H1 (cell line): ENCODE measurements at regions not wholly inside any gene's neighbourhood (a gene's known extent, or its start where the extent isn't known, plus 50 kb on each side); places are given as distances from the start of the nearest gene placed in this dataset.

ENCODE experiments used
- CTCF ChIA-PET: fragments of 300-600 bp; sonication (Branson Sonifier 250); formaldehyde crosslinking; loops from one replicate; lab custom pipeline; 2021; ENCODE audit not compliant: partially characterized antibody; lab: Charles Lee
- POLR2A ChIA-PET: fragments of 300-600 bp; sonication (Branson Sonifier 250); formaldehyde crosslinking; loops from one replicate; lab custom pipeline; 2021; ENCODE audit warnings: inconsistent platforms; ENCODE audit not compliant: partially characterized antibody; lab: Charles Lee
- DNase-seq, 2 experiments: peaks; one replicate each; pipeline versions ENCODE4 v3.0.0 to v3.0.0-alpha.2; 2010 to 2022; ENCODE audit warnings: low spot score in 2 of 2, low read depth in 1 of 2, mixed read lengths in 1 of 2
- FAIRE-seq: peaks from 2 replicates; lab custom pipeline; 2011; peaks lifted over from hg19 to GRCh38; lab: Jason Lieb, UNC
- H2AFZ ChIP-seq: 2 replicates; pipeline ENCODE4 v1.8.1; 2012; ENCODE audit warnings: low read length, inconsistent platforms
- H2AK5ac ChIP-seq: 2 replicates; pipeline ENCODE4 v1.6.1; 2013; ENCODE audit warnings: low read depth, low read length
- H2BK120ac ChIP-seq: replicated peaks from 2 replicates; pipeline ENCODE3; 2013; ENCODE audit warnings: low read depth, low read length, inconsistent platforms
- H2BK12ac ChIP-seq: 2 replicates; pipeline ENCODE4 v1.6.1; 2013; ENCODE audit warnings: low read depth, low read length
- H2BK15ac ChIP-seq: 2 replicates; pipeline ENCODE4 v1.6.1; 2013; ENCODE audit warnings: low read length
- H2BK20ac ChIP-seq: 2 replicates; pipeline ENCODE4 v1.6.1; 2013; ENCODE audit warnings: low read length
- H2BK5ac ChIP-seq: 2 replicates; pipeline ENCODE4 v1.6.1; 2013; ENCODE audit warnings: low read depth, low read length
- H3K14ac ChIP-seq: 2 replicates; pipeline ENCODE4 v1.6.1; 2013; ENCODE audit warnings: inconsistent platforms; ENCODE audit not compliant: insufficient read length
- H3K18ac ChIP-seq: 2 replicates; pipeline ENCODE4 v1.6.1; 2013; ENCODE audit warnings: low read length; ENCODE audit errors: extremely low read depth
- H3K23ac ChIP-seq: 2 replicates; pipeline ENCODE4 v1.6.1; 2013; ENCODE audit warnings: inconsistent platforms; ENCODE audit not compliant: insufficient read length
- H3K23me2 ChIP-seq: 2 replicates; pipeline ENCODE4 v1.6.1; 2013; ENCODE audit warnings: low read depth, low read length
- H3K27ac ChIP-seq: 2 replicates; pipeline ENCODE4 v1.6.1; 2011; ENCODE audit warnings: low read depth, low read length, inconsistent platforms
- H3K27me3 ChIP-seq, 4 experiments: replicated peaks in 1 of 4; 1 replicate in 1 of 4; 2 replicates in 3 of 4; pipeline versions ENCODE4 v1.6.1 to v1.8.1; 2011 to 2013; ENCODE audit warnings: low read length in 3 of 4, mild to moderate bottlenecking in 3 of 4, inconsistent platforms in 2 of 4, mixed read lengths in 2 of 4, moderate library complexity in 1 of 4; ENCODE audit not compliant: control insufficient read depth in 3 of 4, insufficient read depth in 3 of 4; ENCODE audit errors: extremely low read depth in 1 of 4
- H3K36me3 ChIP-seq, 4 experiments: 2 replicates each; pipeline versions ENCODE4 v1.6.1 to v1.8.1; 2011 to 2013; ENCODE audit warnings: mild to moderate bottlenecking in 4 of 4, low read length in 3 of 4, moderate library complexity in 2 of 4, control low read depth in 1 of 4, inconsistent platforms in 1 of 4; ENCODE audit not compliant: insufficient read depth in 4 of 4, control insufficient read depth in 2 of 4
- H3K4ac ChIP-seq: replicated peaks from 2 replicates; pipeline ENCODE3; 2013; ENCODE audit warnings: low read length, low read depth, mixed read lengths, inconsistent platforms; ENCODE audit not compliant: insufficient read length
- H3K4me1 ChIP-seq, 4 experiments: replicated peaks in 1 of 4; 1 replicate in 1 of 4; 2 replicates in 3 of 4; pipeline versions ENCODE4 v1.6.1 to v1.8.1; 2011 to 2013; ENCODE audit warnings: low read length in 3 of 4, inconsistent platforms in 2 of 4, mixed read lengths in 1 of 4; ENCODE audit not compliant: insufficient read depth in 4 of 4, control insufficient read depth in 3 of 4
- H3K4me2 ChIP-seq, 2 experiments: 2 replicates each; pipeline versions ENCODE4 v1.6.1 to v1.8.1; 2011 to 2013; ENCODE audit warnings: low read depth in 2 of 2, low read length in 2 of 2, control low read depth in 1 of 2, inconsistent platforms in 1 of 2, mild to moderate bottlenecking in 1 of 2; ENCODE audit not compliant: insufficient read depth in 1 of 2
- H3K4me3 ChIP-seq, 4 experiments: fragments of 200-600, 300-600 bp in 1 of 4; sonication (generic), shearing (Covaris generic), sonication (Bioruptor Twin) in 1 of 4; 2 replicates each; pipeline versions ENCODE4 v1.5.1 to v1.8.1; 2011 to 2016; ENCODE audit warnings: low read length in 4 of 4, low read depth in 3 of 4, control low read depth in 2 of 4, inconsistent platforms in 2 of 4, mild to moderate bottlenecking in 2 of 4, mixed read lengths in 1 of 4, moderate library complexity in 1 of 4; ENCODE audit not compliant: insufficient read depth in 2 of 4; ENCODE audit errors: extremely low read depth in 1 of 4
- H3K56ac ChIP-seq: replicated peaks from 2 replicates; pipeline ENCODE3; 2013; ENCODE audit warnings: low read depth, mild to moderate bottlenecking, mixed read lengths, low read length, inconsistent platforms; ENCODE audit not compliant: insufficient read length
- H3K79me1 ChIP-seq: 2 replicates; pipeline ENCODE4 v1.6.1; 2013; ENCODE audit warnings: low read depth, low read length, control low read depth
- H3K79me2 ChIP-seq, 2 experiments: 2 replicates each; pipeline versions ENCODE4 v1.6.1 to v1.8.1; 2012 to 2013; ENCODE audit warnings: low read length in 2 of 2, mild to moderate bottlenecking in 2 of 2, inconsistent platforms in 1 of 2; ENCODE audit not compliant: insufficient read depth in 2 of 2, control insufficient read depth in 1 of 2
- H3K9ac ChIP-seq, 4 experiments: replicated peaks in 1 of 4; 1 replicate in 1 of 4; 2 replicates in 3 of 4; pipeline versions ENCODE4 v1.6.1 to v1.8.1; 2011 to 2013; ENCODE audit warnings: low read depth in 3 of 4, low read length in 3 of 4, control low read depth in 2 of 4, mild to moderate bottlenecking in 2 of 4, moderate library complexity in 2 of 4, inconsistent platforms in 1 of 4; ENCODE audit errors: extremely low read depth in 1 of 4
- H3K9me3 ChIP-seq, 2 experiments: 2 replicates each; pipeline versions ENCODE4 v1.6.1 to v1.8.1; 2012 to 2013; ENCODE audit warnings: mild to moderate bottlenecking in 2 of 2, moderate library complexity in 2 of 2, control low read depth in 1 of 2, inconsistent platforms in 1 of 2, low read depth in 1 of 2, low read length in 1 of 2, mixed read lengths in 1 of 2; ENCODE audit not compliant: insufficient read depth in 2 of 2
- H4K20me1 ChIP-seq, 2 experiments: replicated peaks in 1 of 2; 2 replicates each; pipeline versions ENCODE3 to v1.8.1; 2011 to 2013; ENCODE audit warnings: inconsistent platforms in 2 of 2, low read length in 2 of 2, mild to moderate bottlenecking in 1 of 2; ENCODE audit not compliant: insufficient read depth in 2 of 2, control insufficient read depth in 1 of 2
- H4K5ac ChIP-seq: 2 replicates; pipeline ENCODE4 v1.6.1; 2013; ENCODE audit warnings: low read length, low read depth, mixed read lengths, inconsistent platforms; ENCODE audit not compliant: insufficient read length
- H4K8ac ChIP-seq: 2 replicates; pipeline ENCODE4 v1.8.0; 2013; ENCODE audit warnings: mild to moderate bottlenecking, moderate library complexity, low read length, inconsistent platforms; ENCODE audit not compliant: insufficient read depth; ENCODE audit errors: extremely low read depth
- H4K91ac ChIP-seq: replicated peaks from 2 replicates; pipeline ENCODE3; 2013; ENCODE audit warnings: low read length, mixed read lengths, inconsistent platforms; ENCODE audit not compliant: insufficient read length
- PHF8 ChIP-seq: fragments of 200-600 bp; sonication (generic); conservative IDR thresholded peaks from 2 replicates; pipeline ENCODE4 v1.7.1; 2012; ENCODE audit warnings: low read depth, mild to moderate bottlenecking, inconsistent platforms, low read length, moderate library complexity
- USF2 ChIP-seq: IDR thresholded peaks from 2 replicates; pipeline ENCODE4 v1.6.1; 2011; ENCODE audit warnings: low read length, improper control_type of control experiment
- WGBS, 2 experiments: shearing (Covaris generic) in 1 of 2; methylation state at CpG; one replicate each; pipeline versions ENCODE4 v1.1.6 to v1.1.7; 2013 to 2015; ENCODE audit warnings: low lambda C conversion rate in 2 of 2, mixed read lengths in 2 of 2, inconsistent platforms in 1 of 2, low coverage in 1 of 2, missing lambda C conversion rate in 1 of 2; ENCODE audit not compliant: insufficient replicate concordance in 2 of 2, insufficient coverage in 1 of 2, insufficient read length in 1 of 2; ENCODE audit errors: extremely low coverage in 1 of 2, missing lambda C conversion rate in 1 of 2; 5-methylcytosine and 5-hydroxymethylcytosine counted together

- DNase-seq (no peak), FAIRE-seq (no peak)
- Histone ChIP-seq H2AFZ (no peak overlapping the region), H4K91ac (no peak overlapping the region), H3K18ac (no peak overlapping the region), H3K4me2 (no peak overlapping the region; a peak in 1 of 4 replicates), H4K8ac (no peak overlapping the region), H3K4me3 (no peak overlapping the region), H3K79me1 (no peaks in the 10 kb centered on the region), H3K14ac (no peak overlapping the region), H3K79me2 (peaks cover 0 to 5% of the 10 kb centered on the region in 2 experiments; a peak in 1 of 4 replicates), H4K20me1 (no peaks in the 10 kb centered on the region), H3K4ac (no peak overlapping the region), H3K27ac (no peak overlapping the region), H2BK15ac (no peak overlapping the region), H2AK5ac (no peak overlapping the region), H2BK5ac (no peak overlapping the region), H3K56ac (no peak overlapping the region), H3K23ac (no peak overlapping the region), H3K27me3 (no peaks in the 10 kb centered on the region), H3K23me2 (no peaks in the 10 kb centered on the region), H3K36me3 (peaks cover 0 to 11% (median 0%) of the 10 kb centered on the region in 4 experiments; a peak in 2 of 8 replicates), H3K9ac (no peak overlapping the region), H2BK120ac (no peak overlapping the region), H3K4me1 (peaks cover 3 to 13% (median 6%) of the 10 kb centered on the region in 4 experiments; a peak in 6 of 7 replicates), H2BK20ac (no peak overlapping the region), H2BK12ac (no peak overlapping the region), H3K9me3 (peaks cover 0 to 5% of the 10 kb centered on the region in 2 experiments; a peak in 1 of 4 replicates), H4K5ac (no peak overlapping the region)
- POLR2A ChIA-PET, result no interaction called here
- WGBS, 2 experiments, result 75% methylated on average over 3 of the region's 3 CpGs; no CpG with 5 or more reads in 1 of the 2 experiments
- no peak for TF ChIP-seq USF2
- no peak for TF ChIP-seq PHF8
- CTCF ChIA-PET, result no interaction called here
Observed at GRCh38 chr11:15563054-15563453, 448.3 kb downstream of the INSC start.
